ENCODE measurements at regions not wholly inside any gene's neighbourhood (a gene's known extent, or its start where the extent isn't known, plus 50 kb on each side); places are given as distances from the start of the nearest gene placed in this dataset.

DNA sequence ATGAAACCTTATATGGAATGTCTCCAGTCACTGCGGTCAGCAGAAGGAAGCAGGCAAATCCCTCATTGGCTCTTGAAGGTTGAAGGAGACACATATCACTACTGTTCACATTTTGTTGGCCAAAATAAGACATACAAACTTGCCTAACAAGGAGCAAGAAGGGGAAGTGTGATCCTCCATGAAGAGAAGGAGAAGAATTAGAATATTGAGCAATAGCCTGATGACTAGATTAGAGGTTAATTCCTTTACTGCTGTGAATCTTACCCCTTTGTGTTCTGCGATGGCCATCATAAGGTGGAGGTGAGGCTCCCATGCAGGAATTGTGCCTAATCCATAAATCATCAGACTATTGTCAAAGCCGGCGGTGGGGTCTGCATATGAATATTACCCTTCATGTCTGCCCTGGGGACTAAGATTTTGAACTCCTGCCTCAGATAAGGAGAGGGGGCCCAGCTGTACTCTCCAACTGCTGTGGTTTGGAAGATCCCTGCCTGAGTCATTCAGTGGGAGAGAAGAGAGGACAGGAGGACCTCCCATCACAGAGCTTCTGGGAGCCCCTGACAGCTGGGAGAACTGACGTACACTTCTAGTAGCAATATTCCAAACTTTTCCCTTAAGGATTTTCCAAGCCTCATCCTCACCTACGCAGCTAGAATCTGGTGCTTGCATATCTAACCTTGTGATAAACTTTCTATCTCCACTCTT is 398.5 kb downstream of the REEP3 start:
- TF ChIP-seq, protein P1, sequence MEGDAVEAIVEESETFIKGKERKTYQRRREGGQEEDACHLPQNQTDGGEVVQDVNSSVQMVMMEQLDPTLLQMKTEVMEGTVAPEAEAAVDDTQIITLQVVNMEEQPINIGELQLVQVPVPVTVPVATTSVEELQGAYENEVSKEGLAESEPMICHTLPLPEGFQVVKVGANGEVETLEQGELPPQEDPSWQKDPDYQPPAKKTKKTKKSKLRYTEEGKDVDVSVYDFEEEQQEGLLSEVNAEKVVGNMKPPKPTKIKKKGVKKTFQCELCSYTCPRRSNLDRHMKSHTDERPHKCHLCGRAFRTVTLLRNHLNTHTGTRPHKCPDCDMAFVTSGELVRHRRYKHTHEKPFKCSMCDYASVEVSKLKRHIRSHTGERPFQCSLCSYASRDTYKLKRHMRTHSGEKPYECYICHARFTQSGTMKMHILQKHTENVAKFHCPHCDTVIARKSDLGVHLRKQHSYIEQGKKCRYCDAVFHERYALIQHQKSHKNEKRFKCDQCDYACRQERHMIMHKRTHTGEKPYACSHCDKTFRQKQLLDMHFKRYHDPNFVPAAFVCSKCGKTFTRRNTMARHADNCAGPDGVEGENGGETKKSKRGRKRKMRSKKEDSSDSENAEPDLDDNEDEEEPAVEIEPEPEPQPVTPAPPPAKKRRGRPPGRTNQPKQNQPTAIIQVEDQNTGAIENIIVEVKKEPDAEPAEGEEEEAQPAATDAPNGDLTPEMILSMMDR (IDR thresholded peaks at IDR 0.05; ENCODE audit: poor library complexity): no peak
- no peak for TF ChIP-seq EZH2phosphoT487 (IDR thresholded peaks at IDR 0.05; ENCODE audit: low read depth, severe bottlenecking, unreplicated experiment)

Data from hepatocyte (in vitro differentiated cells).